Natural killer cell treated with Interleukin-12 subunit alpha and Interleukin-12 subunit beta and Interleukin-15 and Interleukin-18, amount 100 ng/mL, for 72 hours (primary cell): ENCODE measurements at regions not wholly inside any gene's neighbourhood (a gene's known extent, or its start where the extent isn't known, plus 50 kb on each side); places are given as distances from the start of the nearest gene placed in this dataset.

Source experiments
- ATAC-seq, 2 donors: fragments of 150-1000 bp; cut with Tn5 transposase in 1 of 2; sonication (Bioruptor Pico), chemical (Tn5 transposase) in 1 of 2; 2 replicates each; pipeline ENCODE4 v1.10.0; 2021
- DNase-seq: peaks from one replicate; pipeline ENCODE4 v3.0.0; 2022; ENCODE audit warnings: low spot score
- H3K27ac Mint-ChIP-seq, 2 donors: 1 replicate in 1 of 2; 2 replicates in 1 of 2; pipeline ENCODE4 v1.8.0; 2022; ENCODE audit warnings: mixed read lengths in 2 of 2, mild to moderate bottlenecking in 1 of 2, moderate library complexity in 1 of 2
- H3K27me3 Mint-ChIP-seq, 2 donors: 1 replicate in 1 of 2; 2 replicates in 1 of 2; pipeline ENCODE4 v1.8.0; 2022; ENCODE audit warnings: mixed read lengths in 2 of 2
- H3K36me3 Mint-ChIP-seq: one replicate; pipeline ENCODE4 v1.8.0; 2022; ENCODE audit warnings: mixed read lengths
- H3K4me1 Mint-ChIP-seq, 2 donors: 1 replicate in 1 of 2; 2 replicates in 1 of 2; pipeline ENCODE4 v1.8.0; 2022; ENCODE audit warnings: low read depth in 2 of 2, mixed read lengths in 2 of 2, mild to moderate bottlenecking in 1 of 2
- H3K4me3 Mint-ChIP-seq: one replicate; pipeline ENCODE4 v1.8.0; 2022; ENCODE audit warnings: mixed read lengths
- H3K9me3 Mint-ChIP-seq: 2 replicates; pipeline ENCODE4 v1.8.0; 2022; ENCODE audit warnings: mixed read lengths

- Mint-ChIP-seq H3K9me3 (no peaks in the 10 kb centered on the region), H3K4me3 (no peak overlapping the region), H3K27me3 (peaks cover 15 to 22% of the 10 kb centered on the region in 2 donors), H3K27ac (no peak overlapping the region), H3K36me3 (no peaks in the 10 kb centered on the region), H3K4me1 (no peaks in the 10 kb centered on the region)
- DNase-seq, result no peak
- no peak for ATAC-seq
Observed at GRCh38 chr2:237161189-237161588, 75.5 kb downstream of the COPS8 start.

- H3K27me3 Mint-ChIP-seq, result peaks cover 20 to 31% of the 10 kb centered on the region in 2 donors
- ATAC-seq, result no peak
- no peaks in the 10 kb centered on the region for H3K9me3 Mint-ChIP-seq
- no peaks in the 10 kb centered on the region for H3K4me1 Mint-ChIP-seq
- no peak overlapping the region for H3K27ac Mint-ChIP-seq
- H3K4me3 Mint-ChIP-seq, result no peak overlapping the region
- no peak for DNase-seq
- no peaks in the 10 kb centered on the region for H3K36me3 Mint-ChIP-seq
Observed at GRCh38 chr2:237162959-237163358, 77.3 kb downstream of the COPS8 start.

- no peak overlapping the region for H3K4me3 Mint-ChIP-seq
- no peaks in the 10 kb centered on the region for H3K9me3 Mint-ChIP-seq
- H3K4me1 Mint-ChIP-seq, result no peaks in the 10 kb centered on the region
- ATAC-seq (no peak), DNase-seq (no peak)
- peaks cover 6% of the 10 kb centered on the region for H3K36me3 Mint-ChIP-seq
- no peak overlapping the region for H3K27ac Mint-ChIP-seq
- H3K27me3 Mint-ChIP-seq, result peaks cover 29 to 46% of the 10 kb centered on the region in 2 donors
Observed at GRCh38 chr2:237164474-237165042, 78.9 kb downstream of the COPS8 start.

- ATAC-seq, result no peak
- H3K4me3 Mint-ChIP-seq, result no peak overlapping the region
- peaks cover 6% of the 10 kb centered on the region for H3K36me3 Mint-ChIP-seq
- H3K27me3 Mint-ChIP-seq, result peaks cover 31 to 49% of the 10 kb centered on the region in 2 donors
- H3K4me1 Mint-ChIP-seq, result no peaks in the 10 kb centered on the region
- DNase-seq, result no peak
- H3K9me3 Mint-ChIP-seq, result no peaks in the 10 kb centered on the region
- no peak overlapping the region for H3K27ac Mint-ChIP-seq
Observed at GRCh38 chr2:237165405-237166276, 80.0 kb downstream of the COPS8 start.

- Mint-ChIP-seq H3K4me1 (no peaks in the 10 kb centered on the region), H3K9me3 (no peaks in the 10 kb centered on the region), H3K4me3 (no peak overlapping the region), H3K27me3 (peaks cover 31 to 50% of the 10 kb centered on the region in 2 donors), H3K27ac (no peak overlapping the region), H3K36me3 (peaks cover 6% of the 10 kb centered on the region)
- no peak for ATAC-seq
- no peak for DNase-seq
Observed at GRCh38 chr2:237167038-237167437, 81.3 kb downstream of the COPS8 start.

GRCh38 chr2:237167934-237168333, 82.2 kb downstream of the COPS8 start:
- H3K9me3 Mint-ChIP-seq, result no peaks in the 10 kb centered on the region
- H3K4me3 Mint-ChIP-seq, result no peak overlapping the region
- H3K4me1 Mint-ChIP-seq, result no peaks in the 10 kb centered on the region
- no peak overlapping the region for H3K27ac Mint-ChIP-seq
- no peak for DNase-seq
- H3K27me3 Mint-ChIP-seq, result peaks cover 35 to 59% of the 10 kb centered on the region in 2 donors
- peaks cover 6% of the 10 kb centered on the region for H3K36me3 Mint-ChIP-seq
- ATAC-seq, result no peak

- DNase-seq (no peak), ATAC-seq (no peak)
- Mint-ChIP-seq H3K4me1 (no peaks in the 10 kb centered on the region), H3K9me3 (no peaks in the 10 kb centered on the region), H3K27ac (no peak overlapping the region), H3K27me3 (peaks cover 36 to 61% of the 10 kb centered on the region in 2 donors), H3K36me3 (peaks cover 6% of the 10 kb centered on the region), H3K4me3 (no peak overlapping the region)
Observed at GRCh38 chr2:237170020-237170419, 84.3 kb downstream of the COPS8 start.

GRCh38 chr2:237171396-237171795, 85.7 kb downstream of the COPS8 start:
- H3K27ac Mint-ChIP-seq, result no peak overlapping the region
- no peak for ATAC-seq
- no peak overlapping the region for H3K4me3 Mint-ChIP-seq
- peaks cover 31 to 56% of the 10 kb centered on the region in 2 donors for H3K27me3 Mint-ChIP-seq
- H3K36me3 Mint-ChIP-seq, result peaks cover 6% of the 10 kb centered on the region
- DNase-seq, result no peak
- no peaks in the 10 kb centered on the region for H3K9me3 Mint-ChIP-seq
- H3K4me1 Mint-ChIP-seq, result no peaks in the 10 kb centered on the region

GRCh38 chr2:237171881-237172280, 86.2 kb downstream of the COPS8 start:
- DNase-seq (no peak), ATAC-seq (no peak)
- Mint-ChIP-seq H3K36me3 (peaks cover 6% of the 10 kb centered on the region), H3K4me3 (no peak overlapping the region), H3K9me3 (no peaks in the 10 kb centered on the region), H3K27me3 (peaks cover 31 to 56% of the 10 kb centered on the region in 2 donors), H3K27ac (no peak overlapping the region), H3K4me1 (no peaks in the 10 kb centered on the region)

- Mint-ChIP-seq H3K9me3 (no peaks in the 10 kb centered on the region), H3K4me1 (no peaks in the 10 kb centered on the region), H3K27me3 (peaks cover 20 to 60% of the 10 kb centered on the region in 2 donors), H3K27ac (no peak overlapping the region), H3K36me3 (no peaks in the 10 kb centered on the region), H3K4me3 (no peak overlapping the region)
- DNase-seq (no peak), ATAC-seq (no peak)
Observed at GRCh38 chr2:237177052-237177451, 91.4 kb downstream of the COPS8 start.

GRCh38 chr2:237177986-237178385, 92.3 kb downstream of the COPS8 start:
- DNase-seq (no peak), ATAC-seq (no peak)
- H3K4me3 Mint-ChIP-seq, result no peak overlapping the region
- H3K27me3 Mint-ChIP-seq, result peaks cover 19 to 55% of the 10 kb centered on the region in 2 donors
- no peaks in the 10 kb centered on the region for H3K4me1 Mint-ChIP-seq
- H3K27ac Mint-ChIP-seq, result no peak overlapping the region
- H3K36me3 Mint-ChIP-seq, result no peaks in the 10 kb centered on the region
- no peaks in the 10 kb centered on the region for H3K9me3 Mint-ChIP-seq

GRCh38 chr2:237178396-237178795, 92.7 kb downstream of the COPS8 start:
- H3K27me3 Mint-ChIP-seq, result peaks cover 17 to 51% of the 10 kb centered on the region in 2 donors
- H3K4me3 Mint-ChIP-seq, result no peak overlapping the region
- no peaks in the 10 kb centered on the region for H3K36me3 Mint-ChIP-seq
- DNase-seq (no peak), ATAC-seq (no peak)
- H3K4me1 Mint-ChIP-seq, result no peaks in the 10 kb centered on the region
- H3K9me3 Mint-ChIP-seq, result no peaks in the 10 kb centered on the region
- no peak overlapping the region for H3K27ac Mint-ChIP-seq

GRCh38 chr2:237179161-237179560, 93.5 kb downstream of the COPS8 start:
- no peaks in the 10 kb centered on the region for H3K9me3 Mint-ChIP-seq
- DNase-seq (no peak), ATAC-seq (no peak)
- H3K4me3 Mint-ChIP-seq, result no peak overlapping the region
- H3K36me3 Mint-ChIP-seq, result no peaks in the 10 kb centered on the region
- H3K27ac Mint-ChIP-seq, result no peak overlapping the region
- peaks cover 21 to 48% of the 10 kb centered on the region in 2 donors for H3K27me3 Mint-ChIP-seq
- no peaks in the 10 kb centered on the region for H3K4me1 Mint-ChIP-seq

GRCh38 chr2:237180187-237180586, 94.5 kb downstream of the COPS8 start:
- no peak overlapping the region for H3K4me3 Mint-ChIP-seq
- ATAC-seq (no peak), DNase-seq (no peak)
- H3K27me3 Mint-ChIP-seq, result peaks cover 23 to 52% of the 10 kb centered on the region in 2 donors
- no peaks in the 10 kb centered on the region for H3K4me1 Mint-ChIP-seq
- H3K27ac Mint-ChIP-seq, result no peak overlapping the region
- no peaks in the 10 kb centered on the region for H3K9me3 Mint-ChIP-seq
- H3K36me3 Mint-ChIP-seq, result no peaks in the 10 kb centered on the region
